ENCODE measurements at regions not wholly inside any gene's neighbourhood (a gene's known extent, or its start where the extent isn't known, plus 50 kb on each side); places are given as distances from the start of the nearest gene placed in this dataset.

GRCh38 chr9:24765025-24765756 is 219.5 kb upstream of the IZUMO3 start:
- CTCF ChIA-PET = no interaction called here
- POLR2A ChIA-PET = no interaction called here
- no peak for TF ChIP-seq ZNF623 (tag by site-specific recombination; IDR thresholded peaks at IDR 0.05)
- TF ChIP-seq, protein P1, sequence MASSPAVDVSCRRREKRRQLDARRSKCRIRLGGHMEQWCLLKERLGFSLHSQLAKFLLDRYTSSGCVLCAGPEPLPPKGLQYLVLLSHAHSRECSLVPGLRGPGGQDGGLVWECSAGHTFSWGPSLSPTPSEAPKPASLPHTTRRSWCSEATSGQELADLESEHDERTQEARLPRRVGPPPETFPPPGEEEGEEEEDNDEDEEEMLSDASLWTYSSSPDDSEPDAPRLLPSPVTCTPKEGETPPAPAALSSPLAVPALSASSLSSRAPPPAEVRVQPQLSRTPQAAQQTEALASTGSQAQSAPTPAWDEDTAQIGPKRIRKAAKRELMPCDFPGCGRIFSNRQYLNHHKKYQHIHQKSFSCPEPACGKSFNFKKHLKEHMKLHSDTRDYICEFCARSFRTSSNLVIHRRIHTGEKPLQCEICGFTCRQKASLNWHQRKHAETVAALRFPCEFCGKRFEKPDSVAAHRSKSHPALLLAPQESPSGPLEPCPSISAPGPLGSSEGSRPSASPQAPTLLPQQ (tag by site-specific recombination; IDR thresholded peaks at IDR 0.05) = no peak
- TF ChIP-seq, protein P2, sequence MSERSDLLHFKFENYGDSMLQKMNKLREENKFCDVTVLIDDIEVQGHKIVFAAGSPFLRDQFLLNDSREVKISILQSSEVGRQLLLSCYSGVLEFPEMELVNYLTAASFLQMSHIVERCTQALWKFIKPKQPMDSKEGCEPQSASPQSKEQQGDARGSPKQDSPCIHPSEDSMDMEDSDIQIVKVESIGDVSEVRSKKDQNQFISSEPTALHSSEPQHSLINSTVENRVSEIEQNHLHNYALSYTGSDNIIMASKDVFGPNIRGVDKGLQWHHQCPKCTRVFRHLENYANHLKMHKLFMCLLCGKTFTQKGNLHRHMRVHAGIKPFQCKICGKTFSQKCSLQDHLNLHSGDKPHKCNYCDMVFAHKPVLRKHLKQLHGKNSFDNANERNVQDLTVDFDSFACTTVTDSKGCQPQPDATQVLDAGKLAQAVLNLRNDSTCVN (tag by site-specific recombination; optimal IDR thresholded peaks at IDR 0.05) = no peak
- H3K36me3 ChIP-seq (ENCODE audit: control insufficient read depth in 2 of 2, insufficient read depth in 1 of 2, low read length in 2 of 2) = no peaks in the 10 kb centered on the region
- no peaks in the 10 kb centered on the region for H3K9me3 ChIP-seq (ENCODE audit: control insufficient read depth, insufficient read depth, low read depth, low read length)
- H3K4me3 ChIP-seq (ENCODE audit: low read depth, low read length) = no peak overlapping the region
- H3K4me1 ChIP-seq (ENCODE audit: control insufficient read depth, insufficient read depth, low read length) = no peaks in the 10 kb centered on the region
- no peak overlapping the region for H3K27ac ChIP-seq (ENCODE audit: extremely low read depth, low read depth, low read length)

DNA sequence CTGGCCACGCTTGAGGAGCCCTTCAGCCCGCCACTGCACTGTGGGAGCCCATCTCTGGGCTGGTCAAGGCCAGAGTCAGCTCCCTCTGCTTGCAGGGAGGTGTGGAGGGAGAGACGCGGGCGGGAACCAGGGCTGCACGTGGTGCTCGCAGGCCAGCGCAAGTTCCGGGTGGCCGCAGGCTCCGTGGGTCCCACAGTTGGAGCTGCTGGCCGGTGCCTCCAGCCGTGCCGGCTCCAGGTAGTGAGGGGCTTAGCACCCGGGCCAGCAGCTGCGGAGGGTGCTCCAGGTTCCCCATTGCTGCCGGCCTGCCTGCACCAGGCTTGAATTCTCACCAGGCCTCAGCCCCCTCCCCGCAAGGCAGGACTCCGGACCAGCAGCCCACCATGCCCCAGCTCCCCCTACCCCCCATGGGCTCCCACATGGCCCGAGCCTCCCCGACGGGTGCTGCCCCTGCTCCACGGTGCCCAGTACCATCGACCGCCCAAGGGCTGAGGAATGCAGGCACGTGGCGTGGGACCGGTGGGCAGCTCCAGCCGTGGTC is 192.8 kb upstream of the IZUMO3 start:
- TF ChIP-seq ZNF391 (tag by site-specific recombination; IDR thresholded peaks at IDR 0.05; ENCODE audit: borderline replicate concordance, low read depth) (no peak), ZNF623 (tag by site-specific recombination; IDR thresholded peaks at IDR 0.05) (no peak), YY2 (tag by site-specific recombination; IDR thresholded peaks at IDR 0.05) (no peak), ZEB2 (tag by site-specific recombination; IDR thresholded peaks at IDR 0.05) (no peak), ZNF132 (tag by site-specific recombination; IDR thresholded peaks at IDR 0.05; ENCODE audit: borderline replicate concordance) (no peak), ZNF777 (tag by site-specific recombination; IDR thresholded peaks at IDR 0.05; ENCODE audit: borderline replicate concordance) (no peak), KLF9 (tag by site-specific recombination; IDR thresholded peaks at IDR 0.05; ENCODE audit: low read depth) (no peak), ZNF561 (tag by site-specific recombination; IDR thresholded peaks at IDR 0.05; ENCODE audit: borderline replicate concordance) (no peak), ZNF555 (tag by site-specific recombination; conservative IDR thresholded peaks at IDR 0.05) (no peak), ZNF121 (tag by site-specific recombination; IDR thresholded peaks at IDR 0.05) (no peak), ZNF768 (tag by site-specific recombination; IDR thresholded peaks at IDR 0.05) (no peak), PATZ1 (tag by site-specific recombination; IDR thresholded peaks at IDR 0.05) (no peak), MEIS1 (CRISPR knock-in tag; IDR thresholded peaks at IDR 0.05; ENCODE audit: borderline replicate concordance) (no peak), ZNF404 (tag by site-specific recombination; IDR thresholded peaks at IDR 0.05) (no peak), ZNF791 (tag by site-specific recombination; IDR thresholded peaks at IDR 0.05) (no peak), ZNF2 (tag by site-specific recombination; IDR thresholded peaks at IDR 0.05) (no peak), MYNN (tag by site-specific recombination; IDR thresholded peaks at IDR 0.05; ENCODE audit: borderline replicate concordance) (no peak)
- Histone ChIP-seq H3K36me3 (ENCODE audit: control insufficient read depth in 2 of 2, insufficient read depth in 1 of 2, low read length in 2 of 2) (no peaks in the 10 kb centered on the region), H3K27ac (ENCODE audit: extremely low read depth, low read depth, low read length) (no peak overlapping the region), H3K4me1 (ENCODE audit: control insufficient read depth, insufficient read depth, low read length) (no peaks in the 10 kb centered on the region), H3K9me3 (ENCODE audit: control insufficient read depth, insufficient read depth, low read depth, low read length) (no peaks in the 10 kb centered on the region), H3K4me3 (ENCODE audit: low read depth, low read length) (no peak overlapping the region)
- ChIA-PET POLR2A (no interaction called here), CTCF (no interaction called here)

All from HEK293 (cell line).